ENCODE measurements at regions not wholly inside any gene's neighbourhood (a gene's known extent, or its start where the extent isn't known, plus 50 kb on each side); places are given as distances from the start of the nearest gene placed in this dataset.

GRCh38 chr5:82331557-82331956 lies 53.4 kb upstream of the RPS23 start:
- H3K27me3 ChIP-seq (ENCODE audit: control insufficient read depth in 3 of 3, insufficient read depth in 3 of 3, low read length in 2 of 3): no peaks in the 10 kb centered on the region
- no peak overlapping the region for H3K27ac ChIP-seq (ENCODE audit: low read depth in 1 of 2, low read length in 1 of 2)
- no peak overlapping the region for H3K4me3 ChIP-seq
- no peaks in the 10 kb centered on the region for H3K9me3 ChIP-seq (ENCODE audit: control insufficient read depth in 4 of 4, insufficient read depth in 3 of 4, low read length in 3 of 4)
- TF ChIP-seq, protein P1, sequence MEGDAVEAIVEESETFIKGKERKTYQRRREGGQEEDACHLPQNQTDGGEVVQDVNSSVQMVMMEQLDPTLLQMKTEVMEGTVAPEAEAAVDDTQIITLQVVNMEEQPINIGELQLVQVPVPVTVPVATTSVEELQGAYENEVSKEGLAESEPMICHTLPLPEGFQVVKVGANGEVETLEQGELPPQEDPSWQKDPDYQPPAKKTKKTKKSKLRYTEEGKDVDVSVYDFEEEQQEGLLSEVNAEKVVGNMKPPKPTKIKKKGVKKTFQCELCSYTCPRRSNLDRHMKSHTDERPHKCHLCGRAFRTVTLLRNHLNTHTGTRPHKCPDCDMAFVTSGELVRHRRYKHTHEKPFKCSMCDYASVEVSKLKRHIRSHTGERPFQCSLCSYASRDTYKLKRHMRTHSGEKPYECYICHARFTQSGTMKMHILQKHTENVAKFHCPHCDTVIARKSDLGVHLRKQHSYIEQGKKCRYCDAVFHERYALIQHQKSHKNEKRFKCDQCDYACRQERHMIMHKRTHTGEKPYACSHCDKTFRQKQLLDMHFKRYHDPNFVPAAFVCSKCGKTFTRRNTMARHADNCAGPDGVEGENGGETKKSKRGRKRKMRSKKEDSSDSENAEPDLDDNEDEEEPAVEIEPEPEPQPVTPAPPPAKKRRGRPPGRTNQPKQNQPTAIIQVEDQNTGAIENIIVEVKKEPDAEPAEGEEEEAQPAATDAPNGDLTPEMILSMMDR (IDR thresholded peaks at IDR 0.05; ENCODE audit: control extremely low read depth, extremely low read depth): no peak
- no peak for DNase-seq
- peaks cover 0 to 6% (median 0%) of the 10 kb centered on the region in 5 donors for H3K4me1 ChIP-seq (ENCODE audit: control insufficient read depth in 5 of 5, insufficient read depth in 5 of 5, low read length in 5 of 5)
- WGBS, 2 donors: 94 to 96% methylated on average over 4 of the region's 4 CpGs
- no peaks in the 10 kb centered on the region for H3K36me3 ChIP-seq (ENCODE audit: control insufficient read depth in 4 of 4, insufficient read depth in 4 of 4, low read length in 4 of 4)
- H3K9ac ChIP-seq (ENCODE audit: insufficient read depth in 1 of 2, low read length in 2 of 2): no peak overlapping the region
- no peak for ATAC-seq (ENCODE audit: insufficient read depth, low FRiP score)

- Histone ChIP-seq H3K27ac (ENCODE audit: low read depth in 1 of 2, low read length in 1 of 2) (no peak overlapping the region), H3K36me3 (ENCODE audit: control insufficient read depth in 4 of 4, insufficient read depth in 4 of 4, low read length in 4 of 4) (no peaks in the 10 kb centered on the region), H3K4me1 (ENCODE audit: control insufficient read depth in 5 of 5, insufficient read depth in 5 of 5, low read length in 5 of 5) (peaks cover 0 to 6% (median 0%) of the 10 kb centered on the region in 5 donors), H3K4me3 (no peak overlapping the region), H3K9me3 (ENCODE audit: control insufficient read depth in 4 of 4, insufficient read depth in 3 of 4, low read length in 3 of 4) (no peaks in the 10 kb centered on the region), H3K27me3 (ENCODE audit: control insufficient read depth in 3 of 3, insufficient read depth in 3 of 3, low read length in 2 of 3) (no peaks in the 10 kb centered on the region), H3K9ac (ENCODE audit: insufficient read depth in 1 of 2, low read length in 2 of 2) (no peak overlapping the region)
- TF ChIP-seq, protein P1 (IDR thresholded peaks at IDR 0.05; ENCODE audit: control extremely low read depth, extremely low read depth): no peak
- ATAC-seq (ENCODE audit: insufficient read depth, low FRiP score) (no peak), DNase-seq (peak in 1 of 3 donors; percentile 21)
- 76 to 91% methylated on average over 3 of the region's 3 CpGs for WGBS, 2 donors
These were observed 52.5 kb upstream of the RPS23 start for GRCh38 chr5:82330530-82331270.

DNA sequence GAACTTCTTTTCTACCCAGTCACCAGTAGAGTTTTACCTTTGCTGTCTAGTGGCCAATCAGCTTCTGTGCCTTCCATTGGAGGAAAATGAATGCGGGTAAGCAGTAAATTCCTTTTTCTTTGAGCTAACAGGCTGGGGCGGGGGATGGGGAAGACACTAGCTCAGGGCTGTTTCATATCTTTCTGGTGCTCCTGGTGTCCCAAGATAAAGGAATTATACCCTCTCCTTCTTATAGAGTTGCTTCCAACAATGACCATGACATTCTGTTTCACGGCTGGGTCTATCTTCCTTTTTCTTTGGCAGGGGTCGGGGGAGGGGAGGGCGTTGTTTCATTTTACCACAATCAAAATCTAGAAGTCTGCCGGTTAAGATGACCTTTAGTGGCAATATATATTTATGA lies 51.2 kb upstream of the RPS23 start:
- Histone ChIP-seq H3K36me3 (ENCODE audit: control insufficient read depth in 4 of 4, insufficient read depth in 4 of 4, low read length in 4 of 4) (no peaks in the 10 kb centered on the region), H3K4me3 (no peak overlapping the region), H3K9me3 (ENCODE audit: control insufficient read depth in 4 of 4, insufficient read depth in 3 of 4, low read length in 3 of 4) (no peaks in the 10 kb centered on the region), H3K27ac (ENCODE audit: low read depth in 1 of 2, low read length in 1 of 2) (no peak overlapping the region), H3K9ac (ENCODE audit: insufficient read depth in 1 of 2, low read length in 2 of 2) (no peak overlapping the region), H3K4me1 (ENCODE audit: control insufficient read depth in 5 of 5, insufficient read depth in 5 of 5, low read length in 5 of 5) (peaks cover 0 to 4% (median 0%) of the 10 kb centered on the region in 5 donors), H3K27me3 (ENCODE audit: control insufficient read depth in 3 of 3, insufficient read depth in 3 of 3, low read length in 2 of 3) (no peaks in the 10 kb centered on the region)
- no peak for DNase-seq
- ATAC-seq (ENCODE audit: insufficient read depth, low FRiP score): no peak
- TF ChIP-seq, protein P1 (IDR thresholded peaks at IDR 0.05; ENCODE audit: control extremely low read depth, extremely low read depth): no peak
- WGBS, 2 donors: 97% methylated on average over 6 of the region's 6 CpGs
